SK-N-SH (cell line): ENCODE measurements at regions not wholly inside any gene's neighbourhood (a gene's known extent, or its start where the extent isn't known, plus 50 kb on each side); places are given as distances from the start of the nearest gene placed in this dataset.

ENCODE experiments used
- CTCF ChIA-PET: fragments of 300-600, 350-600 bp; formaldehyde crosslinking; extraction: SDS; loops from one replicate; lab custom pipeline; 2021; lab: Yijun Ruan, JAX
- POLR2A ChIA-PET: fragments of 350-600 bp; sonication (Branson Sonifier 250); formaldehyde crosslinking; extraction: SDS; loops from one replicate; lab custom pipeline; 2020; ENCODE audit warnings: antibody characterized with exemption, inconsistent platforms; lab: Yijun Ruan, JAX
- DNase-seq: peaks from one replicate; pipeline ENCODE4 v3.0.0; 2012
- H2AFZ ChIP-seq: fragments of 200-600 bp; sonication (generic); 2 replicates; pipeline ENCODE4 v1.8.1; 2016; ENCODE audit warnings: antibody characterized with exemption, mild to moderate bottlenecking, low read depth
- H3F3A ChIP-seq: fragments of 200-600 bp; sonication (generic); replicated peaks from 2 replicates; pipeline ENCODE3; 2016; ENCODE audit warnings: antibody characterized with exemption, mild to moderate bottlenecking; ENCODE audit not compliant: insufficient read depth
- H3K27ac ChIP-seq, 2 experiments: fragments of 200-500 bp in 1 of 2; fragments of 200-600 bp in 1 of 2; sonication (Bioruptor generic) in 1 of 2; sonication (generic), shearing (Covaris generic) in 1 of 2; 2 replicates each; pipeline versions ENCODE4 v1.5.1 to v1.6.1; 2014 to 2016; ENCODE audit warnings: low read depth in 2 of 2, inconsistent platforms in 1 of 2, low read length in 1 of 2, mild to moderate bottlenecking in 1 of 2, mixed read lengths in 1 of 2
- H3K27me3 ChIP-seq: fragments of 200-600 bp; sonication (generic), shearing (Covaris generic); 2 replicates; pipeline ENCODE4 v1.6.1; 2016; ENCODE audit warnings: mixed run types; ENCODE audit not compliant: insufficient read depth
- H3K36me3 ChIP-seq, 2 experiments: fragments of 200-500 bp in 1 of 2; fragments of 200-600 bp in 1 of 2; sonication (Bioruptor generic) in 1 of 2; sonication (generic) in 1 of 2; replicated peaks in 1 of 2; 2 replicates each; pipeline versions ENCODE3 to v1.5.1; 2014 to 2016; ENCODE audit warnings: low read length in 1 of 2, mild to moderate bottlenecking in 1 of 2; ENCODE audit not compliant: insufficient read depth in 2 of 2, control insufficient read depth in 1 of 2
- H3K4me1 ChIP-seq, 2 experiments: fragments of 200-500 bp in 1 of 2; fragments of 200-600 bp in 1 of 2; sonication (Bioruptor generic) in 1 of 2; sonication (generic), shearing (Covaris generic) in 1 of 2; 2 replicates each; pipeline versions ENCODE4 v1.5.1 to v1.6.1; 2014 to 2016; ENCODE audit warnings: low read depth in 1 of 2, low read length in 1 of 2, mixed run types in 1 of 2; ENCODE audit not compliant: insufficient read depth in 2 of 2, control insufficient read depth in 1 of 2
- H3K4me2 ChIP-seq: fragments of 200-600 bp; sonication (generic), shearing (Covaris generic); 2 replicates; pipeline ENCODE4 v1.6.1; 2017; ENCODE audit warnings: mixed run types
- H3K4me3 ChIP-seq, 2 experiments: fragments of 200-500 bp in 1 of 2; fragments of 200-600 bp in 1 of 2; sonication (Bioruptor generic) in 1 of 2; sonication (generic), shearing (Covaris generic) in 1 of 2; 2 replicates each; pipeline versions ENCODE4 v1.5.1 to v1.8.1; 2014 to 2016; ENCODE audit warnings: low read depth in 2 of 2, inconsistent platforms in 1 of 2, low read length in 1 of 2, mild to moderate bottlenecking in 1 of 2, mixed read lengths in 1 of 2, moderate library complexity in 1 of 2
- H3K79me2 ChIP-seq: fragments of 200-600 bp; sonication (generic); 2 replicates; pipeline ENCODE4 v1.8.1; 2017; ENCODE audit warnings: mild to moderate bottlenecking; ENCODE audit not compliant: insufficient read depth
- H3K9ac ChIP-seq: fragments of 200-600 bp; sonication (generic); 2 replicates; pipeline ENCODE4 v1.6.1; 2017; ENCODE audit warnings: mixed run types
- H3K9me2 ChIP-seq: fragments of 200-600 bp; sonication (generic); 2 replicates; pipeline ENCODE4 v1.6.1; 2017; ENCODE audit warnings: mixed run types
- H3K9me3 ChIP-seq: fragments of 200-600 bp; sonication (generic); 2 replicates; pipeline ENCODE4 v1.6.1; 2017; ENCODE audit warnings: mixed run types, mild to moderate bottlenecking, moderate library complexity
- H4K20me1 ChIP-seq: fragments of 200-600 bp; sonication (generic); 2 replicates; pipeline ENCODE4 v1.6.1; 2017; ENCODE audit warnings: mild to moderate bottlenecking, mixed run types; ENCODE audit not compliant: insufficient read depth
- CTCF ChIP-seq: fragments of 200-600 bp; sonication (generic); IDR thresholded peaks from 2 replicates; pipeline ENCODE4 v1.6.1; 2017; ENCODE audit warnings: antibody characterized with exemption, mild to moderate bottlenecking, moderate library complexity
- ELF1 ChIP-seq: IDR thresholded peaks from 2 replicates; pipeline ENCODE4 v1.4.0; 2012
- FOXJ3 ChIP-seq: sonication (generic); formaldehyde crosslinking; IDR thresholded peaks from 2 replicates; pipeline ENCODE4 v1.5.1; 2020; ENCODE audit warnings: mild to moderate bottlenecking, missing genetic modification reagents
- GABPA ChIP-seq: IDR thresholded peaks from 2 replicates; pipeline ENCODE4 v1.4.0; 2012; ENCODE audit warnings: low read depth, mild to moderate bottlenecking
- JUND ChIP-seq: IDR thresholded peaks from 2 replicates; pipeline ENCODE4 v1.4.0; 2012
- MAX ChIP-seq: IDR thresholded peaks from 2 replicates; pipeline ENCODE4 v1.4.0; 2012; ENCODE audit warnings: low read depth
- MXI1 ChIP-seq: IDR thresholded peaks from 2 replicates; pipeline ENCODE4 v1.6.1; 2012; ENCODE audit warnings: mild to moderate bottlenecking, low read depth, low read length, improper control_type of control experiment
- NFIC ChIP-seq: IDR thresholded peaks from 2 replicates; pipeline ENCODE4 v1.4.0; 2012; ENCODE audit warnings: borderline replicate concordance
- NRF1 ChIP-seq: IDR thresholded peaks from 2 replicates; pipeline ENCODE4 v1.6.1; 2012; ENCODE audit warnings: low read depth, mild to moderate bottlenecking, low read length
- POLR2AphosphoS5 ChIP-seq: IDR thresholded peaks from 2 replicates; pipeline ENCODE4 v1.6.1; 2012; ENCODE audit warnings: low read depth, low read length
- RCOR1 ChIP-seq: fragments of 150-350 bp; IDR thresholded peaks from 2 replicates; pipeline ENCODE4 v1.6.1; 2017; ENCODE audit warnings: antibody characterized with exemption, low read length
- SIN3A ChIP-seq: IDR thresholded peaks from 2 replicates; pipeline ENCODE4 v1.6.1; 2012; ENCODE audit warnings: low read depth, mild to moderate bottlenecking, low read length, moderate library complexity, borderline replicate concordance
- SMC3 ChIP-seq: IDR thresholded peaks from 2 replicates; pipeline ENCODE4 v1.6.1; 2012; ENCODE audit warnings: low read depth, low read length, improper control_type of control experiment
- TAF1 ChIP-seq: IDR thresholded peaks from 2 replicates; pipeline ENCODE4 v1.6.1; 2012; ENCODE audit warnings: low read depth, mild to moderate bottlenecking, low read length, moderate library complexity, borderline replicate concordance
- TEAD4 ChIP-seq: IDR thresholded peaks from 2 replicates; pipeline ENCODE4 v1.4.0; 2012; ENCODE audit warnings: mild to moderate bottlenecking, borderline replicate concordance; ENCODE audit not compliant: insufficient read depth
- USF2 ChIP-seq: fragments of 150-350 bp; IDR thresholded peaks from 2 replicates; pipeline ENCODE4 v1.6.1; 2017; ENCODE audit warnings: antibody characterized with exemption, low read length, low read depth, borderline replicate concordance
- YY1 ChIP-seq: IDR thresholded peaks from 2 replicates; pipeline ENCODE4 v1.4.0; 2012; ENCODE audit warnings: low read depth, mild to moderate bottlenecking
- WGBS: methylation state at CpG from one replicate; pipeline ENCODE4 v1.1.6; 2017; ENCODE audit warnings: low lambda C conversion rate; 5-methylcytosine and 5-hydroxymethylcytosine counted together

- POLR2A ChIA-PET: no interaction called here
- TF ChIP-seq GABPA: no peak
- no peak for TF ChIP-seq NFIC
- Histone ChIP-seq H3K4me2 (no peak overlapping the region), H3K4me1 (no peaks in the 10 kb centered on the region), H3K4me3 (no peak overlapping the region), H3K9ac (no peak overlapping the region), H3K27me3 (no peaks in the 10 kb centered on the region), H3F3A (no peaks in the 10 kb centered on the region), H3K27ac (no peak overlapping the region), H2AFZ (no peak overlapping the region), H3K9me2 (no peaks in the 10 kb centered on the region), H3K36me3 (no peaks in the 10 kb centered on the region), H3K9me3 (no peaks in the 10 kb centered on the region), H4K20me1 (no peaks in the 10 kb centered on the region), H3K79me2 (no peaks in the 10 kb centered on the region)
- CTCF ChIA-PET: no interaction called here
- WGBS: 35% methylated on average over 2 of the region's 4 CpGs
- no peak for DNase-seq
Observed at GRCh38 chr10:25786161-25786560, 147.9 kb upstream of the MYO3A start.

GRCh38 chr10:25786899-25787298, 147.1 kb upstream of the MYO3A start:
- CTCF ChIA-PET: no interaction called here

GRCh38 chr10:25797888-25798429, 136.1 kb upstream of the MYO3A start:
- H3K9me3 ChIP-seq: no peaks in the 10 kb centered on the region
- H3K4me3 ChIP-seq: no peak overlapping the region
- no peaks in the 10 kb centered on the region for H3K4me1 ChIP-seq
- no peak for DNase-seq
- H3K9ac ChIP-seq: no peak overlapping the region
- no peaks in the 10 kb centered on the region for H3K79me2 ChIP-seq
- no peaks in the 10 kb centered on the region for H3F3A ChIP-seq
- H2AFZ ChIP-seq: no peak overlapping the region
- H3K36me3 ChIP-seq: no peaks in the 10 kb centered on the region
- ChIA-PET CTCF (no interaction called here), POLR2A (no interaction called here)
- no peaks in the 10 kb centered on the region for H3K9me2 ChIP-seq
- 23% methylated on average over 3 of the region's 3 CpGs for WGBS
- no peak overlapping the region for H3K4me2 ChIP-seq
- H4K20me1 ChIP-seq: no peaks in the 10 kb centered on the region
- no peak overlapping the region for H3K27ac ChIP-seq
- H3K27me3 ChIP-seq: no peaks in the 10 kb centered on the region
- TF ChIP-seq SIN3A: no peak
- TF ChIP-seq CTCF: no peak
- no peak for TF ChIP-seq RCOR1
- no peak for TF ChIP-seq GABPA
- no peak for TF ChIP-seq MAX
- no peak for TF ChIP-seq MXI1
- TF ChIP-seq FOXJ3: no peak
- TF ChIP-seq SMC3: no peak
- TF ChIP-seq USF2: no peak
- no peak for TF ChIP-seq TAF1

More at GRCh38 chr10:25786899-25787298, 147.1 kb upstream of the MYO3A start:
- no peaks in the 10 kb centered on the region for H3K79me2 ChIP-seq
- H3K36me3 ChIP-seq: no peaks in the 10 kb centered on the region
- no peaks in the 10 kb centered on the region for H4K20me1 ChIP-seq
- H3K4me3 ChIP-seq: no peak overlapping the region
- no peaks in the 10 kb centered on the region for H3K9me2 ChIP-seq
- no peak for DNase-seq
- POLR2A ChIA-PET: no interaction called here
- H3K9ac ChIP-seq: no peak overlapping the region
- H3K27ac ChIP-seq: no peak overlapping the region
- H3K9me3 ChIP-seq: no peaks in the 10 kb centered on the region
- no peaks in the 10 kb centered on the region for H3K4me1 ChIP-seq
- no peak for TF ChIP-seq YY1
- TF ChIP-seq POLR2AphosphoS5: no peak
- no peak for TF ChIP-seq JUND
- no peak for TF ChIP-seq ELF1
- TF ChIP-seq TEAD4: no peak
- TF ChIP-seq RCOR1: no peak
- TF ChIP-seq SMC3: no peak
- no peak for TF ChIP-seq MAX
- no peak for TF ChIP-seq NRF1
- no peak for TF ChIP-seq USF2
- TF ChIP-seq, all 33 proteins: peak for 0
- Histone ChIP-seq H3F3A (no peaks in the 10 kb centered on the region), H3K4me2 (no peak overlapping the region), H2AFZ (no peak overlapping the region), H3K27me3 (no peaks in the 10 kb centered on the region)
- 8% methylated on average over 3 of the region's 3 CpGs for WGBS
